H9 (cell line): ENCODE measurements at regions not wholly inside any gene's neighbourhood (a gene's known extent, or its start where the extent isn't known, plus 50 kb on each side); places are given as distances from the start of the nearest gene placed in this dataset.

Experiments
- DNase-seq: peaks from one replicate; pipeline ENCODE4 v3.0.0-alpha.2; 2017
- H2AFZ ChIP-seq: one replicate; pipeline ENCODE4 v1.6.1; 2013; ENCODE audit warnings: mild to moderate bottlenecking, low read length, control low read depth, moderate library complexity
- H2AK5ac ChIP-seq: 2 replicates; pipeline ENCODE4 v1.6.1; 2013; ENCODE audit warnings: low read length, control low read depth, mixed read lengths; ENCODE audit not compliant: insufficient read length
- H2BK120ac ChIP-seq: one replicate; pipeline ENCODE4 v1.6.1; 2013; ENCODE audit warnings: low read depth, mild to moderate bottlenecking, low read length, control low read depth, inconsistent platforms; ENCODE audit not compliant: poor library complexity, severe bottlenecking
- H2BK12ac ChIP-seq: 2 replicates; pipeline ENCODE4 v1.6.1; 2013; ENCODE audit warnings: low read length, control low read depth, mixed read lengths, low read depth; ENCODE audit not compliant: insufficient read length
- H2BK15ac ChIP-seq: 2 replicates; pipeline ENCODE4 v1.6.1; 2013; ENCODE audit warnings: low read depth, low read length, control low read depth
- H2BK20ac ChIP-seq: one replicate; pipeline ENCODE4 v1.6.1; 2013; ENCODE audit warnings: low read depth, mild to moderate bottlenecking, low read length, control low read depth, inconsistent platforms; ENCODE audit not compliant: poor library complexity, severe bottlenecking
- H2BK5ac ChIP-seq: 2 replicates; pipeline ENCODE4 v1.6.1; 2013; ENCODE audit warnings: low read length, control low read depth, mixed read lengths; ENCODE audit not compliant: insufficient read length
- H3K14ac ChIP-seq: 2 replicates; pipeline ENCODE4 v1.6.1; 2013; ENCODE audit warnings: low read length, control low read depth; ENCODE audit not compliant: insufficient read depth
- H3K18ac ChIP-seq: 2 replicates; pipeline ENCODE4 v1.6.1; 2013; ENCODE audit warnings: low read depth, mild to moderate bottlenecking, mixed read lengths, low read length, control low read depth; ENCODE audit not compliant: insufficient read length
- H3K23ac ChIP-seq: 2 replicates; pipeline ENCODE4 v1.6.1; 2013; ENCODE audit warnings: low read length, control low read depth, mixed read lengths, low read depth; ENCODE audit not compliant: insufficient read length
- H3K23me2 ChIP-seq: 2 replicates; pipeline ENCODE4 v1.6.1; 2013; ENCODE audit warnings: low read depth, mild to moderate bottlenecking, mixed read lengths, low read length, control low read depth; ENCODE audit not compliant: insufficient read length, poor library complexity, severe bottlenecking
- H3K27ac ChIP-seq: 2 replicates; pipeline ENCODE4 v1.5.1; 2013; ENCODE audit warnings: low read length, control low read depth, mixed read lengths, low read depth; ENCODE audit not compliant: insufficient read length
- H3K27me3 ChIP-seq: 2 replicates; pipeline ENCODE4 v1.6.1; 2013; ENCODE audit warnings: low read length, control low read depth, inconsistent platforms; ENCODE audit not compliant: insufficient read depth
- H3K4ac ChIP-seq: 2 replicates; pipeline ENCODE4 v1.6.1; 2013; ENCODE audit warnings: low read depth, mild to moderate bottlenecking, control low read depth, inconsistent platforms, low read length, moderate library complexity
- H3K4me1 ChIP-seq: 2 replicates; pipeline ENCODE4 v1.6.1; 2013; ENCODE audit warnings: low read length, control low read depth, inconsistent platforms; ENCODE audit not compliant: insufficient read depth
- H3K4me2 ChIP-seq: 2 replicates; pipeline ENCODE4 v1.6.1; 2013; ENCODE audit warnings: low read length, control low read depth, mixed read lengths; ENCODE audit not compliant: insufficient read length, insufficient read depth
- H3K56ac ChIP-seq: 2 replicates; pipeline ENCODE4 v1.6.1; 2013; ENCODE audit warnings: low read depth, mild to moderate bottlenecking, mixed read lengths, low read length, control low read depth; ENCODE audit not compliant: insufficient read length
- H3K79me1 ChIP-seq: 2 replicates; pipeline ENCODE4 v1.6.1; 2013; ENCODE audit warnings: low read depth, mild to moderate bottlenecking, moderate library complexity, low read length, control low read depth, inconsistent platforms; ENCODE audit not compliant: insufficient read depth, poor library complexity, severe bottlenecking
- H3K79me2 ChIP-seq: 2 replicates; pipeline ENCODE4 v1.6.1; 2013; ENCODE audit warnings: low read length, control low read depth, inconsistent platforms; ENCODE audit not compliant: insufficient read depth
- H3K9ac ChIP-seq: 2 replicates; pipeline ENCODE4 v1.6.1; 2013; ENCODE audit warnings: low read length, control low read depth, mixed read lengths; ENCODE audit not compliant: insufficient read length; ENCODE audit errors: extremely low read depth
- H3K9me3 ChIP-seq: one replicate; pipeline ENCODE4 v1.6.1; 2013; ENCODE audit warnings: low read depth, low read length, inconsistent platforms; ENCODE audit not compliant: control insufficient read depth
- H3T11ph ChIP-seq: one replicate; pipeline ENCODE4 v1.6.1; 2013; ENCODE audit warnings: mild to moderate bottlenecking, low read length, control low read depth, inconsistent platforms
- H4K20me1 ChIP-seq: one replicate; pipeline ENCODE4 v1.6.1; 2013; ENCODE audit not compliant: control insufficient read depth, insufficient read length, insufficient read depth
- H4K5ac ChIP-seq: 2 replicates; pipeline ENCODE4 v1.6.1; 2013; ENCODE audit warnings: low read depth, mild to moderate bottlenecking, mixed read lengths, low read length, control low read depth; ENCODE audit not compliant: insufficient read length
- H4K8ac ChIP-seq: replicated peaks from 2 replicates; pipeline ENCODE4 v1.6.1; 2013; ENCODE audit warnings: low read length, control low read depth, mixed read lengths, low read depth; ENCODE audit not compliant: insufficient read length
- H4K91ac ChIP-seq: 2 replicates; pipeline ENCODE4 v1.6.1; 2013; ENCODE audit warnings: low read depth, mild to moderate bottlenecking, moderate library complexity, mixed read lengths, low read length, control low read depth; ENCODE audit not compliant: insufficient read length
- H3K27ac Mint-ChIP-seq, 3 experiments: 2 replicates in 2 of 3; 3 replicates in 1 of 3; pipeline ENCODE4 v1.8.0; 2020 to 2021; ENCODE audit warnings: mixed read lengths in 3 of 3, mild to moderate bottlenecking in 1 of 3, moderate library complexity in 1 of 3
- H3K27me3 Mint-ChIP-seq: 2 replicates; pipeline ENCODE4 v1.8.0; 2021; ENCODE audit warnings: low read depth, mild to moderate bottlenecking, moderate library complexity, mixed read lengths
- H3K36me3 Mint-ChIP-seq, 3 experiments: 2 replicates in 2 of 3; 3 replicates in 1 of 3; pipeline ENCODE4 v1.8.0; 2020 to 2021; ENCODE audit warnings: low read depth in 3 of 3, mixed read lengths in 3 of 3; ENCODE audit not compliant: insufficient read depth in 1 of 3
- H3K4me1 Mint-ChIP-seq, 2 experiments: 2 replicates each; pipeline ENCODE4 v1.8.0; 2020; ENCODE audit warnings: mixed read lengths in 2 of 2
- H3K4me3 Mint-ChIP-seq, 2 experiments: 2 replicates in 1 of 2; 3 replicates in 1 of 2; pipeline ENCODE4 v1.8.0; 2020 to 2021; ENCODE audit warnings: mild to moderate bottlenecking in 2 of 2, mixed read lengths in 2 of 2, moderate library complexity in 1 of 2
- H3K9me3 Mint-ChIP-seq, 2 experiments: 2 replicates in 1 of 2; 3 replicates in 1 of 2; pipeline ENCODE4 v1.8.0; 2020; ENCODE audit warnings: mild to moderate bottlenecking in 2 of 2, mixed read lengths in 2 of 2, moderate library complexity in 1 of 2
- WGBS: extraction: QIAGEN DNeasy Blood & Tissue Kit; methylation state at CpG from one replicate; pipeline ENCODE4 v1.1.7; 2013; ENCODE audit warnings: missing lambda C conversion rate, low lambda C conversion rate, mixed read lengths; ENCODE audit not compliant: insufficient read length; ENCODE audit errors: extremely low coverage; 5-methylcytosine and 5-hydroxymethylcytosine counted together
- TF ChIP-seq, protein P1 (sequence below): fragments of 200-600 bp; sonication (generic); conservative IDR thresholded peaks from 3 replicates; pipeline ENCODE4 v1.8.0; 2021; ENCODE audit warnings: antibody characterized with exemption, mild to moderate bottlenecking

GRCh38 chr2:217410681-217410960 lies 550.8 kb upstream of the TNP1 start:
- Histone ChIP-seq H3K23ac (no peak overlapping the region), H2BK20ac (no peak overlapping the region), H3K9me3 (no peaks in the 10 kb centered on the region), H2AFZ (no peak overlapping the region), H3K79me2 (no peaks in the 10 kb centered on the region), H2BK12ac (no peak overlapping the region), H4K5ac (no peak overlapping the region), H3T11ph (no peak overlapping the region), H3K79me1 (no peaks in the 10 kb centered on the region), H3K27ac (no peak overlapping the region), H3K4me2 (no peak overlapping the region), H3K4me1 (no peaks in the 10 kb centered on the region), H2AK5ac (no peak overlapping the region), H3K9ac (no peak overlapping the region), H3K27me3 (no peaks in the 10 kb centered on the region), H3K23me2 (no peaks in the 10 kb centered on the region), H3K14ac (no peak overlapping the region), H4K91ac (no peak overlapping the region), H3K18ac (no peak overlapping the region), H4K8ac (no peak overlapping the region), H3K4ac (no peak overlapping the region), H4K20me1 (no peaks in the 10 kb centered on the region), H2BK5ac (no peak overlapping the region), H2BK120ac (no peak overlapping the region), H2BK15ac (no peak overlapping the region), H3K56ac (no peak overlapping the region)
- H3K36me3 Mint-ChIP-seq: no peaks in the 10 kb centered on the region; a peak in 1 of 7 replicates
- no peaks in the 10 kb centered on the region for H3K9me3 Mint-ChIP-seq
- no peak for DNase-seq
- H3K4me1 Mint-ChIP-seq: no peaks in the 10 kb centered on the region
- no peaks in the 10 kb centered on the region for H3K27me3 Mint-ChIP-seq
- H3K4me3 Mint-ChIP-seq: no peak overlapping the region
- no peak overlapping the region for H3K27ac Mint-ChIP-seq
- TF ChIP-seq, protein P1, sequence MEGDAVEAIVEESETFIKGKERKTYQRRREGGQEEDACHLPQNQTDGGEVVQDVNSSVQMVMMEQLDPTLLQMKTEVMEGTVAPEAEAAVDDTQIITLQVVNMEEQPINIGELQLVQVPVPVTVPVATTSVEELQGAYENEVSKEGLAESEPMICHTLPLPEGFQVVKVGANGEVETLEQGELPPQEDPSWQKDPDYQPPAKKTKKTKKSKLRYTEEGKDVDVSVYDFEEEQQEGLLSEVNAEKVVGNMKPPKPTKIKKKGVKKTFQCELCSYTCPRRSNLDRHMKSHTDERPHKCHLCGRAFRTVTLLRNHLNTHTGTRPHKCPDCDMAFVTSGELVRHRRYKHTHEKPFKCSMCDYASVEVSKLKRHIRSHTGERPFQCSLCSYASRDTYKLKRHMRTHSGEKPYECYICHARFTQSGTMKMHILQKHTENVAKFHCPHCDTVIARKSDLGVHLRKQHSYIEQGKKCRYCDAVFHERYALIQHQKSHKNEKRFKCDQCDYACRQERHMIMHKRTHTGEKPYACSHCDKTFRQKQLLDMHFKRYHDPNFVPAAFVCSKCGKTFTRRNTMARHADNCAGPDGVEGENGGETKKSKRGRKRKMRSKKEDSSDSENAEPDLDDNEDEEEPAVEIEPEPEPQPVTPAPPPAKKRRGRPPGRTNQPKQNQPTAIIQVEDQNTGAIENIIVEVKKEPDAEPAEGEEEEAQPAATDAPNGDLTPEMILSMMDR: no peak
- no CpG with 5 or more reads among the region's 2 CpGs for WGBS
